ENCODE measurements at regions not wholly inside any gene's neighbourhood (a gene's known extent, or its start where the extent isn't known, plus 50 kb on each side); places are given as distances from the start of the nearest gene placed in this dataset.

GRCh38 chr2:142769761-142770160 is 107.7 kb upstream of the KYNU start:
- ATAC-seq (no peak), DNase-seq (no peak)
- Histone ChIP-seq H3K4me1 (no peaks in the 10 kb centered on the region), H3K27ac (no peak overlapping the region), H3K36me3 (no peaks in the 10 kb centered on the region), H3K9me3 (peaks cover 0 to 39% (median 8%) of the 10 kb centered on the region in 12 donors), H3K27me3 (no peaks in the 10 kb centered on the region), H3K4me3 (no peak overlapping the region)
- TF ChIP-seq CTCF (IDR thresholded peaks at IDR 0.05): no peak
- TF ChIP-seq POLR2A (IDR thresholded peaks at IDR 0.05): no peak
- intact Hi-C loops (cut with DNase I): no loop called here
- 73 to 92% (median 82%) methylated on average over 1 of the region's 1 CpG for WGBS, 4 donors

GRCh38 chr2:142767847-142768246 is 109.6 kb upstream of the KYNU start:
- TF ChIP-seq POLR2A (IDR thresholded peaks at IDR 0.05) (no peak), CTCF (IDR thresholded peaks at IDR 0.05) (no peak)
- intact Hi-C loops (cut with DNase I): no loop called here
- no peaks in the 10 kb centered on the region for H3K27me3 ChIP-seq
- no peaks in the 10 kb centered on the region for H3K36me3 ChIP-seq
- no peak overlapping the region for H3K27ac ChIP-seq
- no peak for ATAC-seq
- DNase-seq: no peak
- H3K4me3 ChIP-seq: no peak overlapping the region
- H3K4me1 ChIP-seq: no peaks in the 10 kb centered on the region
- H3K9me3 ChIP-seq: peaks cover 0 to 43% (median 10%) of the 10 kb centered on the region in 12 donors

DNA sequence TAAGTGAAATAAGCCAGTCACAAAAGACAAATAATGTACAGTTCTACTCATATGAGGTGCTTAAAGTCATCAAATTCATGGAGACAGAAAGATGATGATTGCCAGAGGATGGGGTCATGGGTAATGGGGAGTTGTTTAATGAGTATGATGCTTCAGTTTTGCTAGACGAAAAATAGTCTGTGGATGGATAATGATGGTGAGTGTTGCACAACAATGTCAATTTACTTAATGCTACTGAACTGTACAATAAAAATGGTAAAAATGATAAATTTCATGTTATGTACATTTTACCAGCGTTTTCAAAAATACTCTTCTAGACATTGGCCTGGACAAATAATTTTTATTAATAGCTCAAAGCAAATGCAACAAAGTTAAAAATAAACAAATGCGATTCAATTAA is 118.5 kb upstream of the KYNU start:
- Histone ChIP-seq H3K27me3 (no peaks in the 10 kb centered on the region), H3K36me3 (no peaks in the 10 kb centered on the region), H3K4me3 (no peak overlapping the region), H3K9me3 (peaks cover 0 to 17% (median 2%) of the 10 kb centered on the region in 12 donors), H3K4me1 (no peaks in the 10 kb centered on the region), H3K27ac (no peak overlapping the region)
- WGBS, 4 donors: 76 to 87% (median 77%) methylated on average over 3 of the region's 3 CpGs
- no peak for ATAC-seq
- intact Hi-C loops (cut with DNase I): no loop called here
- TF ChIP-seq POLR2A (IDR thresholded peaks at IDR 0.05) (no peak), CTCF (IDR thresholded peaks at IDR 0.05) (no peak)
- DNase-seq: no peak

- Histone ChIP-seq H3K4me3 (no peak overlapping the region), H3K27ac (no peak overlapping the region), H3K36me3 (no peaks in the 10 kb centered on the region), H3K27me3 (no peaks in the 10 kb centered on the region), H3K4me1 (no peaks in the 10 kb centered on the region), H3K9me3 (no peaks in the 10 kb centered on the region)
- no peak for DNase-seq
- WGBS, 4 donors: 48 to 64% (median 60%) methylated on average over 2 of the region's 2 CpGs
- ATAC-seq: no peak
- TF ChIP-seq POLR2A (IDR thresholded peaks at IDR 0.05): no peak
- no peak for TF ChIP-seq CTCF (IDR thresholded peaks at IDR 0.05)
- intact Hi-C loops (cut with DNase I): no loop called here
Observed at GRCh38 chr2:142757111-142757510, 120.4 kb upstream of the KYNU start.
